NCI-H2196 treated with DMSO at 0.1 percent for 48 hours (cell line): ENCODE measurements at regions not wholly inside any gene's neighbourhood (a gene's known extent, or its start where the extent isn't known, plus 50 kb on each side); places are given as distances from the start of the nearest gene placed in this dataset.
"Not testable (repeated sequence)": the region's sequence is repeated elsewhere in the genome, so short reads cannot be mapped to it uniquely, and the experiment has no call there.

Experiments used
- DNase-seq: peaks from one replicate; lab custom pipeline; 2025; ENCODE audit not compliant: unreplicated experiment; lab: John Stamatoyannopoulos, UW

GRCh38 chr16:17989255-17989654, 347.3 kb downstream of the NPIPA8 start:
- DNase-seq, result no peak

- DNase-seq, result no peak
Observed at GRCh38 chr16:17988839-17989238, 347.7 kb downstream of the NPIPA8 start.

GRCh38 chr16:17986991-17987390, 349.5 kb downstream of the NPIPA8 start:
- no peak for DNase-seq

- DNase-seq, result no peak
Observed at GRCh38 chr16:17984810-17985209, 351.7 kb downstream of the NPIPA8 start.

- no peak for DNase-seq
Observed at GRCh38 chr16:17983847-17984639, 352.5 kb downstream of the NPIPA8 start.

GRCh38 chr16:17983114-17983513, 353.4 kb downstream of the NPIPA8 start:
- no peak for DNase-seq

- DNase-seq, result no peak
Observed at GRCh38 chr16:17977260-17977659, 359.3 kb downstream of the NPIPA8 start.

GRCh38 chr16:17972460-17972943, 364.0 kb downstream of the NPIPA8 start:
- no peak for DNase-seq

GRCh38 chr16:17970816-17971331, 365.7 kb downstream of the NPIPA8 start:
- no peak for DNase-seq

- no peak for DNase-seq
Observed at GRCh38 chr16:17970157-17970765, 366.3 kb downstream of the NPIPA8 start.

- no peak for DNase-seq
Observed at GRCh38 chr16:17965133-17965900, 371.2 kb downstream of the NPIPA8 start.

- no peak for DNase-seq
Observed at GRCh38 chr16:17964196-17964595, 372.3 kb downstream of the NPIPA8 start.

- DNase-seq, result no peak
Observed at GRCh38 chr16:17963185-17963836, 373.2 kb downstream of the NPIPA8 start.

GRCh38 chr16:17962726-17963125, 373.8 kb downstream of the NPIPA8 start:
- no peak for DNase-seq

- DNase-seq, result not testable (repeated sequence)
Observed at GRCh38 chr16:17961822-17962221, 374.7 kb downstream of the NPIPA8 start.

- DNase-seq, result no peak
Observed at GRCh38 chr16:17951378-17951777, 385.2 kb downstream of the NPIPA8 start.

GRCh38 chr16:17949982-17950250, 386.6 kb downstream of the NPIPA8 start:
- no peak for DNase-seq

- DNase-seq, result no peak
Observed at GRCh38 chr16:17949141-17949981, 387.2 kb downstream of the NPIPA8 start.

- no peak for DNase-seq
Observed at GRCh38 chr16:17947637-17948036, 388.9 kb downstream of the NPIPA8 start.

GRCh38 chr16:17947165-17947564, 389.4 kb downstream of the NPIPA8 start:
- no peak for DNase-seq
